CD4-positive, alpha-beta T cell (primary cell): ENCODE measurements at regions not wholly inside any gene's neighbourhood (a gene's known extent, or its start where the extent isn't known, plus 50 kb on each side); places are given as distances from the start of the nearest gene placed in this dataset.

Experiments used
- ATAC-seq: fragments of 200-7000 bp; cut with Tn5 transposase; one replicate; pipeline ENCODE4 v1.10.0; 2022; ENCODE audit warnings: mild to moderate bottlenecking; ENCODE audit not compliant: poor library complexity
- CTCF ChIA-PET: fragments of 350-600 bp; sonication (Branson Sonifier 250); formaldehyde crosslinking; loops from one replicate; lab custom pipeline; 2021; ENCODE audit warnings: antibody characterized with exemption, inconsistent platforms; lab: Charles Lee
- POLR2A ChIA-PET: fragments of 350-600 bp; sonication (Branson Sonifier 250); formaldehyde crosslinking; loops from one replicate; lab custom pipeline; 2021; ENCODE audit warnings: antibody characterized with exemption, inconsistent platforms; lab: Charles Lee
- DNase-seq, 14 experiments: peaks; one replicate each; pipeline ENCODE4 v3.0.0-alpha.2; 2013 to 2020; ENCODE audit warnings: mixed read lengths in 2 of 14
- H3K27ac ChIP-seq, 2 donors: one replicate each; pipeline versions ENCODE4 v1.5.1 to v1.7.0; 2013; ENCODE audit warnings: low read length in 2 of 2, low read depth in 1 of 2, mild to moderate bottlenecking in 1 of 2
- H3K27me3 ChIP-seq, 2 experiments: 1 replicate in 1 of 2; 2 replicates in 1 of 2; pipeline versions ENCODE4 v1.6.1 to v1.7.0; 2013; ENCODE audit warnings: low read length in 2 of 2, control low read depth in 1 of 2, mild to moderate bottlenecking in 1 of 2, moderate library complexity in 1 of 2; ENCODE audit not compliant: insufficient read depth in 2 of 2, control insufficient read depth in 1 of 2
- H3K36me3 ChIP-seq: one replicate; pipeline ENCODE4 v1.6.1; 2013; ENCODE audit warnings: low read length, control low read depth; ENCODE audit not compliant: insufficient read depth
- H3K4me1 ChIP-seq: one replicate; pipeline ENCODE4 v1.6.1; 2013; ENCODE audit warnings: low read length, control low read depth; ENCODE audit not compliant: insufficient read depth
- H3K4me3 ChIP-seq: one replicate; pipeline ENCODE4 v1.5.1; 2013; ENCODE audit warnings: mild to moderate bottlenecking, low read length, moderate library complexity
- H3K9me3 ChIP-seq, 2 experiments: 1 replicate in 1 of 2; 2 replicates in 1 of 2; pipeline versions ENCODE4 v1.6.1 to v1.7.0; 2013; ENCODE audit warnings: low read length in 2 of 2, mild to moderate bottlenecking in 2 of 2, control low read depth in 1 of 2, moderate library complexity in 1 of 2; ENCODE audit not compliant: control insufficient read depth in 1 of 2, insufficient read depth in 1 of 2
- H3K27ac Mint-ChIP-seq: one replicate; pipeline ENCODE4 v1.8.0; 2020; ENCODE audit warnings: mixed read lengths
- H3K27me3 Mint-ChIP-seq: one replicate; pipeline ENCODE4 v1.8.0; 2021; ENCODE audit warnings: mixed read lengths
- H3K36me3 Mint-ChIP-seq: one replicate; pipeline ENCODE4 v1.8.0; 2021; ENCODE audit warnings: low read depth, mixed read lengths
- H3K4me1 Mint-ChIP-seq: one replicate; pipeline ENCODE4 v1.8.0; 2021; ENCODE audit warnings: low read depth, mixed read lengths
- H3K4me3 Mint-ChIP-seq: one replicate; pipeline ENCODE4 v1.8.0; 2020; ENCODE audit warnings: mild to moderate bottlenecking, mixed read lengths
- H3K9me3 Mint-ChIP-seq: one replicate; pipeline ENCODE4 v1.8.0; 2020; ENCODE audit warnings: mixed read lengths
- intact Hi-C, 2 experiments: fragments of 100-400 bp; cut with DNase I in 1 of 2; cut with micrococcal nuclease in 1 of 2; formaldehyde crosslinking; loops; one replicate each; pipeline versions ENCODE4 v1.15.1 to v1.9.0; 2023 to 2025; cut with DNase I, micrococcal nuclease
- TF ChIP-seq, protein P1 (sequence below): fragments of 200-600 bp; IDR thresholded peaks from one replicate; pipeline ENCODE4 v1.8.0; 2022; ENCODE audit warnings: antibody characterized with exemption, mild to moderate bottlenecking

DNA sequence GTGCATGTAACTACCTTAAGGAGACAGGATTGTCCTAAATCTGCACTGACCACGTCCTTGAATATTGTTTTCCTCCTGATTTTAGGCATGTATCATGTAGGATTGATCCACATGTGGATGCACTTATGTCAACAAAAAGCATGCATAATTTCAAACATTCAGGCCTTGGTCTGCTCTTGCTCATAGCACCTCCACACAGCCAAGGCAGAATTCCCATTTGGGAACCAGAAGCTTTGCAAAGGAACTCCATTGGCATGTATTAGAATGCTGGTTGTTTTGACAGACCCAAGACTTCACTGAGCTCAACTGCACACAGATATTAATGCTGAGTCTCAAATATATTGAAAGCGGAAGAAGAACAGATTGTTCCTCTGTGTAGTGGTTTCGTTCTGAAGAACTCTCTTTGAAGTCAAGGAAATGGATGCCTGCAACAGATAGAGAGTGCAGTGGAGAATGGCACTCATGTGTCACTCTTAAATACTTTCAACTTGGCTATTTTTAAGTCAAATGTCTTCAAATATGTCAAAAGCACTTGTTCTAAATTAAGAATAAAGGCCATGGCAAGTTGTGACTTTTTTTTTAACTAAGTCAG, 387.6 kb downstream of the LTN1 start:
- Histone ChIP-seq H3K4me3 (no peak overlapping the region), H3K27ac (no peak overlapping the region), H3K27me3 (no peaks in the 10 kb centered on the region), H3K9me3 (peaks cover 8 to 14% of the 10 kb centered on the region in 2 experiments), H3K36me3 (no peaks in the 10 kb centered on the region), H3K4me1 (peaks cover 9% of the 10 kb centered on the region)
- peaks cover 45% of the 10 kb centered on the region for H3K4me1 Mint-ChIP-seq
- TF ChIP-seq, protein P1, sequence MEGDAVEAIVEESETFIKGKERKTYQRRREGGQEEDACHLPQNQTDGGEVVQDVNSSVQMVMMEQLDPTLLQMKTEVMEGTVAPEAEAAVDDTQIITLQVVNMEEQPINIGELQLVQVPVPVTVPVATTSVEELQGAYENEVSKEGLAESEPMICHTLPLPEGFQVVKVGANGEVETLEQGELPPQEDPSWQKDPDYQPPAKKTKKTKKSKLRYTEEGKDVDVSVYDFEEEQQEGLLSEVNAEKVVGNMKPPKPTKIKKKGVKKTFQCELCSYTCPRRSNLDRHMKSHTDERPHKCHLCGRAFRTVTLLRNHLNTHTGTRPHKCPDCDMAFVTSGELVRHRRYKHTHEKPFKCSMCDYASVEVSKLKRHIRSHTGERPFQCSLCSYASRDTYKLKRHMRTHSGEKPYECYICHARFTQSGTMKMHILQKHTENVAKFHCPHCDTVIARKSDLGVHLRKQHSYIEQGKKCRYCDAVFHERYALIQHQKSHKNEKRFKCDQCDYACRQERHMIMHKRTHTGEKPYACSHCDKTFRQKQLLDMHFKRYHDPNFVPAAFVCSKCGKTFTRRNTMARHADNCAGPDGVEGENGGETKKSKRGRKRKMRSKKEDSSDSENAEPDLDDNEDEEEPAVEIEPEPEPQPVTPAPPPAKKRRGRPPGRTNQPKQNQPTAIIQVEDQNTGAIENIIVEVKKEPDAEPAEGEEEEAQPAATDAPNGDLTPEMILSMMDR = no peak
- H3K36me3 Mint-ChIP-seq = peaks cover 37% of the 10 kb centered on the region
- peak; percentile 99 for ATAC-seq
- DNase-seq = peak in 3 of 14 experiments; percentile 55 to 79 (median 63)
- intact Hi-C loops = no loop called here
- ChIA-PET POLR2A (interaction anchor here (1.2 kb wide), 1 partner anchor 13 kb away, joined by 3 read pairs; no protein-coding TSS in a partner anchor), CTCF (no interaction called here)
- peaks cover 8% of the 10 kb centered on the region for H3K9me3 Mint-ChIP-seq
- peak overlapping the region; percentile 52 for H3K4me3 Mint-ChIP-seq
- no peaks in the 10 kb centered on the region for H3K27me3 Mint-ChIP-seq
- H3K27ac Mint-ChIP-seq = peak overlapping the region; percentile 21

DNA sequence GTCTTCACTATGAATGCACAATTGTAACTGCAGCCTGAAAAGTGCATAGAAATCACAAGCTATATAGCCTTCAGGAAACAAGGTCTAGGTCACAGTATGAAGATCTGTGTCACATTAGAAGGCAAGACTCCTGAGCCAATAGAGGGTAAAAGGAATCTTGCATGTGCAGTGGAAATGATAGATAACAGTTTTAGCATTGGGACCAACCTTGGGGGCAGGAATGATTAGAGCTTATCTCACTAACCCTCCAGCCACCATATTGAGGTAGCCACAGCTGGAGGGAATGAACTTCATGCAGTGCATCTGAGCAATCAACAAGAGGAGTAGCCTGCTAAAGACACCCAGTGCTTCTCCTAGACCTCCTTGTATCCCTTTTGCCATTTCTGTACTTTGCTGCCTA, 390.1 kb downstream of the LTN1 start:
- Mint-ChIP-seq H3K36me3 (peaks cover 39% of the 10 kb centered on the region), H3K4me3 (no peak overlapping the region), H3K4me1 (peaks cover 34% of the 10 kb centered on the region), H3K9me3 (peaks cover 12% of the 10 kb centered on the region), H3K27me3 (no peaks in the 10 kb centered on the region), H3K27ac (no peak overlapping the region)
- ChIA-PET POLR2A (no interaction called here), CTCF (no interaction called here)
- ATAC-seq (no peak), DNase-seq (no peak)
- peaks cover 9% of the 10 kb centered on the region for H3K4me1 ChIP-seq
- H3K9me3 ChIP-seq = peaks cover 8 to 27% of the 10 kb centered on the region in 2 experiments
- no peaks in the 10 kb centered on the region for H3K27me3 ChIP-seq
- no peak overlapping the region for H3K27ac ChIP-seq
- no peaks in the 10 kb centered on the region for H3K36me3 ChIP-seq
- intact Hi-C loops = no loop called here
- TF ChIP-seq, protein P1 = no peak
- H3K4me3 ChIP-seq = no peak overlapping the region

DNA sequence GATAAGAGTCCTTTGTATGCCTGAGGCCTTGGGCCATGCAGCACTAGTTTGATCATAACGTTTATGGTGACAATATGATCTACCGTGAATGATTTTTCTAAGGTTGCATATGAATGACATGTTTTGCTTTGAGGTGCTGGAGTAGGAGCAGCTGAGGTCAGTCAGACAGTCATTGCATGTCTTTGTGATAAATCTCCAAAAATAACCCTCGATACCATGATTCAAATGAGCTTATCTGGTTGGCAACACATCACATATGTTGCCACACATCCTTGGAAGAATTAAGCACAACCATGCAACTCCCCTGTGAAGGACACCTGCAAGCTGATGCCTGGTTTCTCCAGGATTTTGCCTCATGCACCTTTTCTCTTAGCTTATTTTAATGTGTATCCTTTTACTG, 394.5 kb downstream of the LTN1 start:
- H3K27ac ChIP-seq = no peak overlapping the region
- POLR2A ChIA-PET = no interaction called here
- CTCF ChIA-PET = no interaction called here
- no peak overlapping the region for H3K4me3 Mint-ChIP-seq
- H3K4me1 ChIP-seq = no peaks in the 10 kb centered on the region
- TF ChIP-seq, protein P1 = no peak
- H3K9me3 ChIP-seq = peaks cover 8 to 27% of the 10 kb centered on the region in 2 experiments
- H3K36me3 Mint-ChIP-seq = peaks cover 42% of the 10 kb centered on the region
- peaks cover 4% of the 10 kb centered on the region for H3K4me1 Mint-ChIP-seq
- H3K9me3 Mint-ChIP-seq = peaks cover 12% of the 10 kb centered on the region
- DNase-seq (no peak), ATAC-seq (no peak)
- no peak overlapping the region for H3K27ac Mint-ChIP-seq
- H3K36me3 ChIP-seq = no peaks in the 10 kb centered on the region
- no peak overlapping the region for H3K4me3 ChIP-seq
- H3K27me3 ChIP-seq = no peaks in the 10 kb centered on the region
- no peaks in the 10 kb centered on the region for H3K27me3 Mint-ChIP-seq
- intact Hi-C loops = no loop called here
